Naive thymus-derived CD8-positive, alpha-beta T cell (primary cell): ENCODE measurements at regions not wholly inside any gene's neighbourhood (a gene's known extent, or its start where the extent isn't known, plus 50 kb on each side); places are given as distances from the start of the nearest gene placed in this dataset.

Source experiments
- ATAC-seq, 2 donors: fragments of 150-1000 bp; cut with Tn5 transposase in 1 of 2; sonication (Bioruptor Pico), chemical (Tn5 transposase) in 1 of 2; 1 replicate in 1 of 2; 2 replicates in 1 of 2; pipeline ENCODE4 v1.10.0; 2021; ENCODE audit warnings: mild to moderate bottlenecking in 2 of 2, moderate library complexity in 2 of 2
- POLR2A ChIA-PET: fragments of 350-600 bp; sonication (Branson Sonifier 250); formaldehyde crosslinking; loops from one replicate; lab custom pipeline; 2021; ENCODE audit warnings: antibody characterized with exemption; lab: Charles Lee
- DNase-seq, 10 donors: peaks; one replicate each; pipeline versions ENCODE4 v3.0.0 to v3.0.0-alpha.2; 2020 to 2022
- H3K27ac Mint-ChIP-seq, 10 donors: one replicate each; pipeline ENCODE4 v1.8.0; 2020 to 2022; ENCODE audit warnings: mild to moderate bottlenecking in 10 of 10, mixed read lengths in 10 of 10, moderate library complexity in 4 of 10, inconsistent platforms in 1 of 10
- H3K27me3 Mint-ChIP-seq, 5 donors: one replicate each; pipeline ENCODE4 v1.8.0; 2021 to 2022; ENCODE audit warnings: mixed read lengths in 5 of 5
- H3K36me3 Mint-ChIP-seq, 3 donors: one replicate each; pipeline ENCODE4 v1.8.0; 2020 to 2022; ENCODE audit warnings: mixed read lengths in 3 of 3, mild to moderate bottlenecking in 2 of 3, inconsistent platforms in 1 of 3
- H3K4me1 Mint-ChIP-seq, 4 donors: one replicate each; pipeline ENCODE4 v1.8.0; 2021 to 2022; ENCODE audit warnings: mixed read lengths in 4 of 4
- H3K4me3 Mint-ChIP-seq, 10 donors: one replicate each; pipeline ENCODE4 v1.8.0; 2020 to 2022; ENCODE audit warnings: mild to moderate bottlenecking in 10 of 10, mixed read lengths in 10 of 10, moderate library complexity in 6 of 10, inconsistent platforms in 1 of 10
- H3K9me3 Mint-ChIP-seq, 9 donors: one replicate each; pipeline ENCODE4 v1.8.0; 2020 to 2022; ENCODE audit warnings: mixed read lengths in 9 of 9, mild to moderate bottlenecking in 3 of 9, inconsistent platforms in 1 of 9, moderate library complexity in 1 of 9

DNA sequence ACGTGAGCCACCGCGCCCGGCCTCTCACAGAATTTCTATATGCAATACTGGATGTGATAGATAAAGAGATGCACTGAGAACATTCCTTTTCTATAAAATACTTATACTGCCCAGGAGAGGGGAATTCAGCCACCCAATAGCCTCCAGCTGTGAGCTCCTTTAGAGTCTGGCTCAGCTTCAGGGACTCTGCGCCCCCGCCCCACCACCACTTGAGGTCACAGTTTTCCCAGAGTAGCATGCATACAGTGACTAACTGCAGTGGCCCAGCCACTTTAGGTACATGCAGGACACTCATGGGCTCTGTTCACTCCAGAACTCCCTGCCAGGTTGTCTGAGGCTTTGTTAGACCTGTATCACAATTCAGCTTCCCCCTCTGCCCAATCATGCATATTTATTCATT is 144.4 kb upstream of the TET2 start:
- Mint-ChIP-seq H3K27ac (peak overlapping the region in 1 of 10 donors; percentile 40), H3K4me3 (no peak overlapping the region), H3K9me3 (peaks cover 0 to 2% (median 0%) of the 10 kb centered on the region in 9 donors), H3K27me3 (no peaks in the 10 kb centered on the region), H3K36me3 (no peaks in the 10 kb centered on the region), H3K4me1 (no peaks in the 10 kb centered on the region)
- no peak for ATAC-seq
- POLR2A ChIA-PET, result no interaction called here
- DNase-seq, result no peak

DNA sequence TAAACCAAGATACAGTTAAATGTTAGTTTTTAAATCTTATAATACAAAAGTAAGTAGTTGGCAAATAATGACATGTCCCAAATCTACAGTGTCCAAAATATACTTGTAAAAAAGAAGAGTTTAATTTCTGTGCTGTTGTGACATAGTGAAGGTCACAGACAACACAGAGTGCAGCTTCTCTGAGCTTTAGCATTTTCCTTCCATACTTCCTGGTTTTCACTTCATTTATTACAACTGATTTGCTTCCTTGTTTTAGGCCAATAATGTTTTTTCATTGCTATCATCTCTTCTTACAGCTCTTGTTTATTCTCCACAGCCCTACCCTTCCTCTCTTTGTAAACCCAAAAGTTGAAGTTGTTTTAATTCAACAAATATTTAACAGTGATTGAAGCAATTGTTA is 132.4 kb upstream of the TET2 start:
- Mint-ChIP-seq H3K4me3 (no peak overlapping the region), H3K4me1 (peaks cover 0 to 5% (median under 1%) of the 10 kb centered on the region in 4 donors), H3K9me3 (peaks cover 0 to 20% (median 8%) of the 10 kb centered on the region in 9 donors), H3K36me3 (peaks cover 0 to 17% (median 11%) of the 10 kb centered on the region in 3 donors), H3K27ac (peak overlapping the region in 1 of 10 donors; percentile 35), H3K27me3 (peaks cover 0 to 3% (median 1%) of the 10 kb centered on the region in 5 donors)
- no peak for DNase-seq
- ATAC-seq, result no peak
- POLR2A ChIA-PET, result no interaction called here

DNA sequence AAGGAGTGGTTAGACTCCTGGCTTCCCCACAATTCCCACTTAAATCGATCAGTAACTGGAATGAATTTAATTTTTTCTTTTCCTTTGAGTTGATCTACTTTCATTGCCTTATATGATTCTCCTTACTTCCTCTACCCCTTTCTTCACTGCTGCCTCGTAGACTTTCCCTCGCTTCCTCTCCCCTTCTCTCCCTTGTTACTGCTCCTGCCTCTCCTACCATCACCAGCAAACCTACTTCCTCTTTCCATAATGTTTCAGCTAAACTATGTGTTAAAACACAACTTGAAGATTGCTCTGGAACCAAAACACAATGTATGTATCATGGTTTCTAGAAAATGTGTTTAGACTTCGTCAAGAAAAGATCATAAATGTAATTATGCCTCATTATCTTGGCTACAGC is 132.0 kb upstream of the TET2 start:
- POLR2A ChIA-PET, result no interaction called here
- DNase-seq, result no peak
- no peak overlapping the region for H3K4me3 Mint-ChIP-seq
- ATAC-seq, result no peak
- H3K27ac Mint-ChIP-seq, result peak overlapping the region in 2 of 10 donors; percentile 30 to 35
- H3K9me3 Mint-ChIP-seq, result peaks cover 0 to 16% (median 7%) of the 10 kb centered on the region in 9 donors
- peaks cover 0 to 5% (median under 1%) of the 10 kb centered on the region in 4 donors for H3K4me1 Mint-ChIP-seq
- H3K36me3 Mint-ChIP-seq, result peaks cover 0 to 16% (median 7%) of the 10 kb centered on the region in 3 donors
- peaks cover 0 to 3% (median 1%) of the 10 kb centered on the region in 5 donors for H3K27me3 Mint-ChIP-seq

DNA sequence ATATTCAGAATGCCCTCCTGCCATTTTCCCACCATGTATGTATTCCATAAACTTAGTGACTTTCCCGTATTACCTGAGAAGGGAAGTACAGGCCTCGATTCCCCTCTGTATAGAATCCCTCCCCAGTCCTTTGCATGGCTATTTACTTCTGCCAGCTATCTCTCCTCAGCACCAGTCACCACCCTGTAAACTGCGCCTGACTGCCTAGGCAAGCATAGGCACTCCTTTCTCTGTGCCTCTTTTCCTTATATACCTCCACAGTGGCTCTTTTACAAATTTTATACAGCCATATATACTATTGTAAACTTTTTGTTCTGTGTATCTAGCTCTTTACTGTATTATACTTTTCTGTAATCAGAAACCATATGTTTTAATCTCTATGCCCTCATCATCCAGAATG is 130.9 kb upstream of the TET2 start:
- Mint-ChIP-seq H3K36me3 (peaks cover 0 to 5% (median 0%) of the 10 kb centered on the region in 3 donors), H3K9me3 (peaks cover 0 to 7% (median 0%) of the 10 kb centered on the region in 9 donors), H3K4me1 (peaks cover 0 to 5% (median under 1%) of the 10 kb centered on the region in 4 donors), H3K27ac (no peak overlapping the region), H3K27me3 (peaks cover 0 to 3% (median 0%) of the 10 kb centered on the region in 5 donors), H3K4me3 (no peak overlapping the region)
- POLR2A ChIA-PET, result no interaction called here
- DNase-seq (no peak), ATAC-seq (no peak)

DNA sequence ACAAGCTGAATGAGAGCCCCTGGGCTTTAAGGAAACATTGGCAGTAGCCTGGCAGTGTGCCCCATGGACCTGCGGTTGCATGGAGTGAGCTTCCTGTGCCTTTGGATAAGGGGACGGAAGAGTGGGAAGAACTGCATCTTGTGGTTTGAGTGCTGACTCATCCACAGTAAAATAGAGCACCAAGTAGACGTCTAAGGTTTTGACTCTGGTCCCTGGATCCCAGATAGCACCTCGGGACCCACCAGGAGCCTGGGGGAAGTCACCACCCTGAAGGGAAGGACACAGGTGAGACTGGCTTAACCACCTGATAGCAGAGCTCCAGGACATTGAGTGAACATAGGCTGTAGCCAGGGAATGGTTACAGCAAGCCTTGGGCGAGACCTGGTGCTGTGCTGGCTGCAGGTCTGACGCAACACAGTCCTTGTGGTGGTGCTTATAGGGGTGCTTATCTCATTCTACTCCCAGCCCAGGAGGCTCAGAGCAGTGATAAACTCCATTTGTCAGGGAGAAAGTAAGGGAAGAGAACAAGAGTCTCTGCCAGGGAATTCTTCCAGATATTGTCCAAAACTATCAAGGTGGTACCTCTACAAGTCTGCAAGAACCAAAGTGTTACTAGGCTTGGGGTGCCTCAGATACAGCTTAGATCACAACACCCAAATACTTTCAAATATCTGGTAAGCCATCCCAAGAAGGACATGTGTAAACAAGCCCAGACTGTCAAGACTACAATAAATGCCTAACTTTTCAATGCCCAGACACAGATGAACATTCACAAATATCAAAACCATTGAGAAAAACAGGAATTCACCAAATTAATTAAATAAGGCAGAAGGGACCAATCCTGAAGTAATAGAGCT is 123.6 kb upstream of the TET2 start:
- Mint-ChIP-seq H3K36me3 (peaks cover 0 to 18% (median 0%) of the 10 kb centered on the region in 3 donors), H3K27ac (peak overlapping the region in 1 of 10 donors; percentile 5), H3K4me3 (no peak overlapping the region), H3K9me3 (peaks cover 2 to 20% (median 12%) of the 10 kb centered on the region in 9 donors), H3K27me3 (peaks cover 0 to 1% (median 0%) of the 10 kb centered on the region in 5 donors), H3K4me1 (peaks cover 0 to 2% (median 0%) of the 10 kb centered on the region in 4 donors)
- ATAC-seq, result no peak
- DNase-seq, result no peak
- POLR2A ChIA-PET, result no interaction called here

DNA sequence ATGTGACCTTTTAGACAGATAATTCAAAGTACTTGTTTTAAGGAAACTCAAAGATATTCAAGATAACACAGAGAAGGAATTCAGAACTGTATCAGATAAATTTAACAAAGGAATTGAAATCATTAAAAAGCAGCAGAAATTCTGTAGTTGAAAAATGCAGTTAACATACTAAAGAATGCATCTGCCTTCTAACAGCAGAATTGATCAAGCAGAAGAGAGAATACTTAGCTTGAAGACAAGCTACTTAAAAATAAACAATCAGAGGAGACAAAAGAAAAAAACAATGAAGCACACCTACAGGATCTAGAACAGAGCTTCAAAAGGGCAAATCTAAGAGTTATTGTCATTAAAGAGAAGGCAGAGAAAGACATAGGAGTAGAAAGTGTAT is 123.0 kb upstream of the TET2 start:
- peak overlapping the region in 1 of 10 donors; percentile 5 for H3K27ac Mint-ChIP-seq
- H3K36me3 Mint-ChIP-seq, result peaks cover 0 to 18% (median 0%) of the 10 kb centered on the region in 3 donors
- H3K27me3 Mint-ChIP-seq, result peaks cover 0 to 1% (median 0%) of the 10 kb centered on the region in 5 donors
- H3K4me1 Mint-ChIP-seq, result peaks cover 0 to 2% (median 0%) of the 10 kb centered on the region in 4 donors
- H3K4me3 Mint-ChIP-seq, result no peak overlapping the region
- ATAC-seq (no peak), DNase-seq (no peak)
- POLR2A ChIA-PET, result no interaction called here
- peaks cover 2 to 20% (median 12%) of the 10 kb centered on the region in 9 donors for H3K9me3 Mint-ChIP-seq

DNA sequence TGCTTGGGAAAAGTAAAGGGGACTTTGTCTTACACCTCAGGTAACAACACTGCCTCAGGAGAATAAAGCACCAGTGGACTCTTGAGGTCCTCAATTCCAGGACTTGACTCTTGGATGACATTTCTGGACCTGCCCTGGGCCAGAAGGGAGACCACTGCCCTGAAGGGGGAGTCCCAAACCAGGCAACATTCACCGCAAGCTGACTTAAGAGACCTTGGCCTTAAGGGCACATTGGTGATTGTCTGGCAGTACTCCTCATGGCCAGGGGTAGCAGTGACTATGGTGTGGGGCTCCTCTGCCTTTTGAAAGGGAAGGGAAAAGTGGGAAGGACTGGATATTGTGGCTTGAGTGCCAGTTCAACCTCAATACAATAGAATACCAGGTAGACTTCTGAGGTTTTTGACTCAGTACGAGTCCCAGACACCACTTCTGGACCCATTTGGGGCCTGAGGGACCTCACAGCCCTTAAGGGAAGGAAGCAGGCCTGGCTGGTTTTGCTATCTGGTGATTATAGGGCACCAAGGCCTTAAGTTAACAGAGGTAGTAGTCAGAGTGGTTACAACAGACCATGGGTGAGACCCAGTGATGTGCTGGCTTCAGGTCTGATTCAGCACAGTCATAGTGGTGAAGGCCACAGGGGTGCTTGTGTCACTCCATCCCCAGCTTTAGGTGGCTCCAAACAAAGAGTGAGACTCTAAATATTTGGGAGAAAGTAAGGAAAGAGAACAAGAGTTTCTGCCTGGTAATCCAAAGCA is 121.2 kb upstream of the TET2 start:
- H3K27ac Mint-ChIP-seq, result peak overlapping the region in 1 of 10 donors; percentile 41
- ATAC-seq (no peak), DNase-seq (no peak)
- H3K27me3 Mint-ChIP-seq, result peaks cover 0 to 1% (median 0%) of the 10 kb centered on the region in 5 donors
- peaks cover 0 to 16% (median 0%) of the 10 kb centered on the region in 3 donors for H3K36me3 Mint-ChIP-seq
- H3K4me1 Mint-ChIP-seq, result peaks cover 0 to 2% (median 0%) of the 10 kb centered on the region in 4 donors
- POLR2A ChIA-PET, result no interaction called here
- no peak overlapping the region for H3K4me3 Mint-ChIP-seq
- H3K9me3 Mint-ChIP-seq, result peaks cover 2 to 30% (median 13%) of the 10 kb centered on the region in 9 donors

DNA sequence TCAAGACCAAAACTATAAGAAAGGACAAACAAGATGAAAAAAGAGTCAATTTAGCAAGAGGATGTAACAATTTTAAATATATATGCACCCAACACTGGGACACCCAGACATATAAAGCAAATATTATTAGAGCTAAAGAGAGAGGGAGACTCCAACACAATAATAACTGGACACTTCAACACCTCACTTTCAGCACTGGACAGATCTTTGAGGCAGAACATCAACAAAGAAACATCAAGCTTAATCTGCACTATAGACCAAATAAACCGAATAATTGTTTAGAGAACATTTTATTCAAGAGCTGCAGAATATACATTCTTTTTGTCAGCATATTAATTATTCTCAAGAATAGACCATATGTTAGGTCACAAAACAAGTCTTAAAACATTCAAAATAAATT is 109.7 kb upstream of the TET2 start:
- no peak for ATAC-seq
- peaks cover 0 to 21% (median 0%) of the 10 kb centered on the region in 3 donors for H3K36me3 Mint-ChIP-seq
- H3K4me3 Mint-ChIP-seq, result no peak overlapping the region
- H3K27me3 Mint-ChIP-seq, result no peaks in the 10 kb centered on the region
- DNase-seq, result no peak
- no peak overlapping the region for H3K27ac Mint-ChIP-seq
- POLR2A ChIA-PET, result no interaction called here
- peaks cover 0 to 34% (median 10%) of the 10 kb centered on the region in 9 donors for H3K9me3 Mint-ChIP-seq
- no peaks in the 10 kb centered on the region for H3K4me1 Mint-ChIP-seq

DNA sequence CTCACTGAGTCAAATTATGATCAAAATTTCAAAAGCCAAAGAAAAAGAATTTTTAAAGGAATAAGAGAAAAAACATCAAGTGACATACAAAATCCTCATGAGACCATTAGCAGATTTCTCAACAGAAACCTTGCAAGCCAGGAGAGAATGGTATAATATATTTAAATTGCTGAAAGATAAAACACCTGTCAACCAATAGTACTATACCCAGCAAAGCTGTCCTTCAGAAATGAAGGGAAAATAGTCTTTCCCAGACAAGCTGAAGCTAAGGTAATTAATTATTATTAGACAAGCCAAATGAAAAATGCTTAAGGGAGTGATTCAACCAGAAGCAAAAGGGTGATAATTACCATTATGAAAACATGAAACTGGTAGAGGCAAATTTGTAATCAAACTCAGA is 104.2 kb upstream of the TET2 start:
- no peak for DNase-seq
- Mint-ChIP-seq H3K36me3 (peaks cover 0 to 27% (median 7%) of the 10 kb centered on the region in 3 donors), H3K4me3 (no peak overlapping the region), H3K4me1 (no peaks in the 10 kb centered on the region), H3K27me3 (no peaks in the 10 kb centered on the region), H3K9me3 (peaks cover 0 to 49% (median 22%) of the 10 kb centered on the region in 9 donors), H3K27ac (no peak overlapping the region)
- ATAC-seq, result no peak
- POLR2A ChIA-PET, result no interaction called here

DNA sequence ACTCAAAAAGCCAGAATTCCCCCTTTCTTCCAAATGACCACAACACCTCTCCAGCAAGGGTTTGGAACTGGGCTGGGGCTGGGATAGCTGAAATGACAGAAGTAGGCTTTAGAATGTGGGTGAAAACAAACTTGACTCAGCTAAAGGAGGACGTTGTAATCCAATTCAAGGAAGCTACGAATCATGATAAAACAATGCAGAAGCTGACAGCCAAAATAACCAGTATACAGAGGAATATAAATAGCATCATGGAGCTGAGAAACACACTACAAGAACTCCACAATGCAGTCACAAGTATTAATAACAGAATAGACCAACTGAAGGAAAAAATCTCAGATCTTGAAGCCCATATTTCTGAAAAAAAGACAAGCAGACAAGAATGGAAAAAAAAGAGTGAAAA is 95.8 kb upstream of the TET2 start:
- H3K27ac Mint-ChIP-seq, result no peak overlapping the region
- H3K4me1 Mint-ChIP-seq, result no peaks in the 10 kb centered on the region
- peaks cover 0 to 14% (median 0%) of the 10 kb centered on the region in 3 donors for H3K36me3 Mint-ChIP-seq
- POLR2A ChIA-PET, result no interaction called here
- H3K27me3 Mint-ChIP-seq, result peaks cover 0 to 3% (median 0%) of the 10 kb centered on the region in 5 donors
- no peak for DNase-seq
- no peak overlapping the region for H3K4me3 Mint-ChIP-seq
- H3K9me3 Mint-ChIP-seq, result peaks cover 8 to 29% (median 13%) of the 10 kb centered on the region in 9 donors
- ATAC-seq, result no peak

DNA sequence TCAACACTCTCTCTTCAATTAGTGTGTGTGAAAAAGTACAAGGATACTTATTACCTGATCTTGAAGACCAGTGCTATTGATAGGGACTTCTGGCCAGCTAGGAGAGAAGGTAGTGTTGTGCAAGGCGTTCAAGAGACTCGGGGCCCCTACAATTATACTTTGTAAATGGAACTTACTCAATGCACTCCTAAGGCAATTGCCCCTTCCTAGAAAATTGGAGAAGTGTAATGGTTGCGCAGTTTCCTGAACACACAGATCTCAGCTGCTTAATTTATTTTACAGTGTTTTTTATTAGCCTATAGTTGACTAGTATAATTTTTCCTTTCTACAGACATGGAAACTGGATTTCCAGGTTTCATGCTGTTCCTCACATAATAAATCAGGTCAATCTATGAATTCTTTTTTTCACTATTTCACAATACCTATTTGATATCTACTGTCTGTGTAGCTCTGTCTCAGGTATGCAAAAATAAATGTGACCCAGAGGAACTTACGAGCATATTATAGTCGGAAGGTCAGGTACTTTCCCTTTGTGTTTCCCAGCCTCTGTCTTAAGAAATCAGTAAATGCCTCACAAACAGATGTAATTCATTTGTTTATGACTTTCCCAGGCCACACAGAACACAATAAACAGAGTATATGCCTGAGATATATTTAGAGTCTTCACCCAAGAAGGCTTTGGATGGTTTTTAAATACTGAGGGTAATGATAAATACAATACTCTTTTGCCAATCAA is 89.1 kb upstream of the TET2 start:
- no peak for DNase-seq
- Mint-ChIP-seq H3K36me3 (peaks cover 0 to 2% (median 0%) of the 10 kb centered on the region in 3 donors), H3K9me3 (peaks cover 2 to 9% (median 2%) of the 10 kb centered on the region in 9 donors), H3K27ac (peak overlapping the region in 2 of 10 donors; percentile 9 to 29), H3K4me3 (no peak overlapping the region), H3K27me3 (no peaks in the 10 kb centered on the region), H3K4me1 (peaks cover 7 to 25% (median 16%) of the 10 kb centered on the region in 4 donors)
- ATAC-seq, result no peak
- POLR2A ChIA-PET, result no interaction called here

DNA sequence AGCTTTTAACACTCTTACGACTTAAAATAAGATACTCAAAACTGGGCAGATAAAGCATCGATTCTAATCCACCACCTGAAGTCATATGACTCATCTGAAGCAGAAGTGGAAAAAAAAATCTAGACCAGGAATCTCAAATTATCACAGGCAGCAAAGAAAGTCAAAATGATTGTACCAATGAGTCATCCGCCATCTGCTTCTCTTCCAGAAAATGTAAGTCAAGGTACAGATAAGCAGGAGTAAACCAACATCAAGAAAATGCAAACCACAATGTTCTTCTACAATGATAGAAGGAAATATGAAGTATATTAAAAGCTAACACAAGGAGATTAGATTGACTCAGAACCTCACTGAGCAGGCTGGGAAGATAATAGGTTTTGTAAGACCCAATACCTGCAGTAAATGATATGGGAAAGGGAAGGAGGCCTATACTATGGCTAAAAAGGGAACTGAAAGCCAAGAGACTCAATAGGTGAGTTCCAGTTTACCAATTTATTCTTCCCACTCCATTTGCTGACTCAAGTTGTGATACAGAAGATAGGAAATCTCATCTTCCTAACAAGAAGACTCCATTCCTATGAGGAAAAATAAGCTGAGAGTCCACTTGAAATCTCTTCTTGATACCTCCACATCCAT is 88.4 kb upstream of the TET2 start:
- POLR2A ChIA-PET, result no interaction called here
- ATAC-seq (no peak), DNase-seq (no peak)
- H3K4me1 Mint-ChIP-seq, result peaks cover 7 to 25% (median 16%) of the 10 kb centered on the region in 4 donors
- H3K4me3 Mint-ChIP-seq, result no peak overlapping the region
- peak overlapping the region in 2 of 10 donors; percentile 3 to 9 for H3K27ac Mint-ChIP-seq
- H3K27me3 Mint-ChIP-seq, result no peaks in the 10 kb centered on the region
- peaks cover 0 to 3% (median 0%) of the 10 kb centered on the region in 9 donors for H3K9me3 Mint-ChIP-seq
- H3K36me3 Mint-ChIP-seq, result no peaks in the 10 kb centered on the region
